CD14-positive monocyte (primary cell): ENCODE measurements at regions not wholly inside any gene's neighbourhood (a gene's known extent, or its start where the extent isn't known, plus 50 kb on each side); places are given as distances from the start of the nearest gene placed in this dataset.

Experiments
- DNase-seq, 3 donors: peaks; one replicate each; pipeline ENCODE4 v3.0.0-alpha.2; 2011 to 2022
- H2AFZ ChIP-seq: 2 replicates; pipeline ENCODE4 v1.6.0; 2012; ENCODE audit warnings: mild to moderate bottlenecking, low read depth, low read length, inconsistent platforms; ENCODE audit not compliant: insufficient read depth, poor library complexity, severe bottlenecking
- H3K27ac ChIP-seq, 2 donors: 1 replicate in 1 of 2; 2 replicates in 1 of 2; pipeline ENCODE4 v1.5.1; 2012 to 2013; ENCODE audit warnings: low read length in 2 of 2, control low read depth in 1 of 2, inconsistent platforms in 1 of 2, low read depth in 1 of 2, mild to moderate bottlenecking in 1 of 2
- H3K27me3 ChIP-seq, 2 donors: one replicate each; pipeline versions ENCODE4 v1.6.0 to v1.6.1; 2011 to 2013; ENCODE audit warnings: low read length in 2 of 2; ENCODE audit not compliant: control insufficient read depth in 2 of 2, insufficient read depth in 2 of 2
- H3K36me3 ChIP-seq, 2 donors: replicated peaks in 1 of 2; 1 replicate in 1 of 2; 2 replicates in 1 of 2; pipeline versions ENCODE4 v1.5.1 to v1.6.1; 2012 to 2013; ENCODE audit warnings: low read length in 2 of 2, control low read depth in 1 of 2, inconsistent platforms in 1 of 2, mild to moderate bottlenecking in 1 of 2; ENCODE audit not compliant: insufficient read depth in 2 of 2, control insufficient read depth in 1 of 2
- H3K4me1 ChIP-seq, 2 donors: 1 replicate in 1 of 2; 2 replicates in 1 of 2; pipeline versions ENCODE4 v1.5.1 to v1.6.1; 2012 to 2013; ENCODE audit warnings: low read length in 2 of 2, control low read depth in 1 of 2, inconsistent platforms in 1 of 2, mild to moderate bottlenecking in 1 of 2, moderate library complexity in 1 of 2; ENCODE audit not compliant: insufficient read depth in 2 of 2, control insufficient read depth in 1 of 2
- H3K4me2 ChIP-seq: replicated peaks from 2 replicates; pipeline ENCODE3; 2012; ENCODE audit warnings: low read length, moderate library complexity, mild to moderate bottlenecking; ENCODE audit not compliant: poor library complexity, severe bottlenecking; ENCODE audit errors: extremely low read depth
- H3K4me3 ChIP-seq, 3 experiments: fragments of 200-600 bp in 1 of 3; sonication (generic) in 1 of 3; replicated peaks in 1 of 3; 1 replicate in 2 of 3; 2 replicates in 1 of 3; pipeline ENCODE4 v1.5.1; 2011 to 2013; ENCODE audit warnings: low read length in 3 of 3, mild to moderate bottlenecking in 3 of 3, control low read depth in 2 of 3, low read depth in 2 of 3, inconsistent platforms in 1 of 3, moderate library complexity in 1 of 3
- H3K79me2 ChIP-seq: 2 replicates; pipeline ENCODE4 v1.6.0; 2012; ENCODE audit warnings: mild to moderate bottlenecking, control low read depth, inconsistent platforms, low read length, moderate library complexity; ENCODE audit not compliant: insufficient read depth
- H3K9ac ChIP-seq: 2 replicates; pipeline ENCODE4 v1.6.0; 2017; ENCODE audit warnings: low read length, mild to moderate bottlenecking; ENCODE audit not compliant: insufficient read depth, poor library complexity, severe bottlenecking
- H3K9me3 ChIP-seq, 2 donors: replicated peaks in 1 of 2; 1 replicate in 1 of 2; 2 replicates in 1 of 2; pipeline versions ENCODE4 v1.5.1 to v1.6.1; 2012 to 2013; ENCODE audit warnings: low read length in 2 of 2, control low read depth in 1 of 2; ENCODE audit not compliant: control insufficient read depth in 1 of 2, insufficient read depth in 1 of 2
- H4K20me1 ChIP-seq: 2 replicates; pipeline ENCODE4 v1.6.0; 2012; ENCODE audit warnings: mild to moderate bottlenecking, low read length, control low read depth, moderate library complexity; ENCODE audit not compliant: insufficient read depth
- H3K27ac Mint-ChIP-seq, 7 donors: one replicate each; pipeline ENCODE4 v1.8.0; 2020; ENCODE audit warnings: mild to moderate bottlenecking in 7 of 7, mixed read lengths in 7 of 7, moderate library complexity in 6 of 7, inconsistent platforms in 2 of 7
- H3K27me3 Mint-ChIP-seq, 3 donors: one replicate each; pipeline ENCODE4 v1.8.0; 2021 to 2022; ENCODE audit warnings: low read depth in 3 of 3, mild to moderate bottlenecking in 3 of 3, mixed read lengths in 3 of 3, moderate library complexity in 3 of 3, inconsistent platforms in 1 of 3
- H3K36me3 Mint-ChIP-seq, 2 donors: one replicate each; pipeline ENCODE4 v1.8.0; 2020; ENCODE audit warnings: mixed read lengths in 2 of 2, inconsistent platforms in 1 of 2, mild to moderate bottlenecking in 1 of 2
- H3K4me1 Mint-ChIP-seq: one replicate; pipeline ENCODE4 v1.8.0; 2020; ENCODE audit warnings: mild to moderate bottlenecking, mixed read lengths
- H3K4me3 Mint-ChIP-seq, 2 donors: one replicate each; pipeline ENCODE4 v1.8.0; 2020; ENCODE audit warnings: mild to moderate bottlenecking in 2 of 2, mixed read lengths in 2 of 2, moderate library complexity in 1 of 2
- H3K9me3 Mint-ChIP-seq, 7 donors: one replicate each; pipeline ENCODE4 v1.8.0; 2020 to 2022; ENCODE audit warnings: mixed read lengths in 7 of 7, mild to moderate bottlenecking in 6 of 7, moderate library complexity in 6 of 7, inconsistent platforms in 2 of 7
- WGBS: methylation state at CpG from one replicate; pipeline ENCODE4 v1.1.5; 2013; ENCODE audit warnings: missing lambda C conversion rate; ENCODE audit not compliant: insufficient coverage; 5-methylcytosine and 5-hydroxymethylcytosine counted together
- intact Hi-C, 2 donors: fragments of 100-400 bp; cut with micrococcal nuclease; formaldehyde crosslinking; loops; one replicate each; pipeline versions ENCODE4 v1.15.0 to v1.15.1; 2023
- TF ChIP-seq, protein P1 (sequence below): fragments of 200-600 bp; IDR thresholded peaks from one replicate; pipeline ENCODE4 v1.8.0; 2022; ENCODE audit warnings: antibody characterized with exemption, mild to moderate bottlenecking

- Histone ChIP-seq H3K4me1 (no peaks in the 10 kb centered on the region), H3K36me3 (no peaks in the 10 kb centered on the region), H2AFZ (no peak overlapping the region), H3K9ac (no peak overlapping the region), H3K4me2 (no peak overlapping the region), H4K20me1 (no peaks in the 10 kb centered on the region), H3K27me3 (no peaks in the 10 kb centered on the region), H3K27ac (no peak overlapping the region), H3K9me3 (no peaks in the 10 kb centered on the region), H3K79me2 (no peaks in the 10 kb centered on the region), H3K4me3 (no peak overlapping the region)
- TF ChIP-seq, protein P1, sequence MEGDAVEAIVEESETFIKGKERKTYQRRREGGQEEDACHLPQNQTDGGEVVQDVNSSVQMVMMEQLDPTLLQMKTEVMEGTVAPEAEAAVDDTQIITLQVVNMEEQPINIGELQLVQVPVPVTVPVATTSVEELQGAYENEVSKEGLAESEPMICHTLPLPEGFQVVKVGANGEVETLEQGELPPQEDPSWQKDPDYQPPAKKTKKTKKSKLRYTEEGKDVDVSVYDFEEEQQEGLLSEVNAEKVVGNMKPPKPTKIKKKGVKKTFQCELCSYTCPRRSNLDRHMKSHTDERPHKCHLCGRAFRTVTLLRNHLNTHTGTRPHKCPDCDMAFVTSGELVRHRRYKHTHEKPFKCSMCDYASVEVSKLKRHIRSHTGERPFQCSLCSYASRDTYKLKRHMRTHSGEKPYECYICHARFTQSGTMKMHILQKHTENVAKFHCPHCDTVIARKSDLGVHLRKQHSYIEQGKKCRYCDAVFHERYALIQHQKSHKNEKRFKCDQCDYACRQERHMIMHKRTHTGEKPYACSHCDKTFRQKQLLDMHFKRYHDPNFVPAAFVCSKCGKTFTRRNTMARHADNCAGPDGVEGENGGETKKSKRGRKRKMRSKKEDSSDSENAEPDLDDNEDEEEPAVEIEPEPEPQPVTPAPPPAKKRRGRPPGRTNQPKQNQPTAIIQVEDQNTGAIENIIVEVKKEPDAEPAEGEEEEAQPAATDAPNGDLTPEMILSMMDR, result no peak
- H3K27ac Mint-ChIP-seq, result no peak overlapping the region
- no peaks in the 10 kb centered on the region for H3K4me1 Mint-ChIP-seq
- H3K27me3 Mint-ChIP-seq, result peaks cover 0 to 4% (median 0%) of the 10 kb centered on the region in 3 donors
- intact Hi-C loops, result no loop called here
- WGBS, result no CpG with 5 or more reads among the region's 2 CpGs
- no peak for DNase-seq
- peaks cover 0 to 4% (median 1%) of the 10 kb centered on the region in 7 donors for H3K9me3 Mint-ChIP-seq
- no peak overlapping the region for H3K4me3 Mint-ChIP-seq
- no peaks in the 10 kb centered on the region for H3K36me3 Mint-ChIP-seq
Measured at GRCh38 chr3:117912352-117912751, 1122.3 kb downstream of the IGSF11 start.

DNA sequence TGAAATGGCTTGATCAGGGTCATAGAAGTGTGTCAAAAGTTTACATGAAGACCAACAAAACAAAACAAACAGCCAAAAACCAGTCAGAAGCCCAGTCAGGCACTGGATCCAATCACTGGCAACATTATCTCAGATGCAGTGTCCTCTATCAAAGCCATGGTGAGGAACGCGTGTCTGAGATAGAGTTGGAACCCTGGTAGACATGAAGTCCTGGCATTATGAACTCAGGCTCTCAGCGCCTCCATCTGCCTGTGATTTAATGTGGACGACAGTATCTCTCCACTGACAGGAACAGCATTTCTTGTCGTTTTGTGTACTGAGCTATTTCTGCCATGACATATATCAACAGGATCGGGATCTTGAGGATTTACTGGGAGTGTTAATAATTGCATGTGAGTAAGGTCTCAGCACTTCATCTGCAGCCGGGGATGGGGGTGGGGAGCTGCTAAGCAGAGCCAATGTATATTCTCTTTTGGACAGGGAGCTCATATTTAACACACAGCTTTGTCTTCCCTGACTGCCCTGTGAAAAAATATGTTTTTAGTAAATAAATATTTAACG, 1120.0 kb downstream of the IGSF11 start:
- H3K27me3 Mint-ChIP-seq, result peaks cover 0 to 4% (median 0%) of the 10 kb centered on the region in 3 donors
- no peak for DNase-seq
- TF ChIP-seq, protein P1, result no peak
- Histone ChIP-seq H3K9ac (no peak overlapping the region), H4K20me1 (no peaks in the 10 kb centered on the region), H3K9me3 (no peaks in the 10 kb centered on the region), H3K27ac (no peak overlapping the region), H3K79me2 (no peaks in the 10 kb centered on the region), H3K4me1 (no peaks in the 10 kb centered on the region), H3K36me3 (no peaks in the 10 kb centered on the region), H3K4me2 (no peak overlapping the region), H3K4me3 (no peak overlapping the region), H3K27me3 (no peaks in the 10 kb centered on the region), H2AFZ (no peak overlapping the region)
- no peak overlapping the region for H3K4me3 Mint-ChIP-seq
- no peak overlapping the region for H3K27ac Mint-ChIP-seq
- H3K36me3 Mint-ChIP-seq, result no peaks in the 10 kb centered on the region
- intact Hi-C loops, result no loop called here
- WGBS, result 98% methylated on average over 5 of the region's 8 CpGs
- H3K9me3 Mint-ChIP-seq, result peaks cover 0 to 4% (median 1%) of the 10 kb centered on the region in 7 donors
- H3K4me1 Mint-ChIP-seq, result no peaks in the 10 kb centered on the region
